Keratinocyte (primary cell): ENCODE measurements at regions not wholly inside any gene's neighbourhood (a gene's known extent, or its start where the extent isn't known, plus 50 kb on each side); places are given as distances from the start of the nearest gene placed in this dataset.

Experiments used
- DNase-seq: peaks from one replicate; pipeline ENCODE4 v3.0.0-alpha.2; 2011; ENCODE audit warnings: low read depth, missing footprints, low spot score
- FAIRE-seq: peaks from 2 replicates; lab custom pipeline; 2011; peaks lifted over from hg19 to GRCh38; lab: Jason Lieb, UNC
- H2AFZ ChIP-seq: 2 replicates; pipeline ENCODE4 v1.6.0; 2012; ENCODE audit warnings: low read length, control low read depth, inconsistent platforms; ENCODE audit not compliant: control insufficient read depth
- H3K27ac ChIP-seq: 2 replicates; pipeline ENCODE4 v1.5.1; 2011; ENCODE audit warnings: low read length; ENCODE audit not compliant: control insufficient read depth, insufficient read depth
- H3K27me3 ChIP-seq: 3 replicates; pipeline ENCODE4 v1.6.0; 2011; ENCODE audit warnings: low read length; ENCODE audit not compliant: control insufficient read depth, insufficient read depth; ENCODE audit errors: extremely low read depth
- H3K36me3 ChIP-seq, 2 experiments: 2 replicates in 1 of 2; 3 replicates in 1 of 2; pipeline ENCODE4 v1.5.1; 2011; ENCODE audit warnings: low read length in 2 of 2, mild to moderate bottlenecking in 1 of 2; ENCODE audit not compliant: control insufficient read depth in 2 of 2, insufficient read depth in 2 of 2; ENCODE audit errors: extremely low read depth in 1 of 2
- H3K4me1 ChIP-seq: 3 replicates; pipeline ENCODE4 v1.5.1; 2011; ENCODE audit warnings: low read length; ENCODE audit not compliant: control insufficient read depth, insufficient read depth; ENCODE audit errors: extremely low read depth
- H3K4me2 ChIP-seq: 3 replicates; pipeline ENCODE4 v1.6.0; 2011; ENCODE audit warnings: low read depth, low read length; ENCODE audit not compliant: control insufficient read depth, insufficient read depth; ENCODE audit errors: extremely low read depth
- H3K4me3 ChIP-seq, 3 experiments: fragments of 200-600 bp in 1 of 3; sonication (generic) in 1 of 3; 2 replicates in 2 of 3; 3 replicates in 1 of 3; pipeline ENCODE4 v1.5.1; 2011 to 2016; ENCODE audit warnings: low read length in 3 of 3, mild to moderate bottlenecking in 3 of 3, control low read depth in 2 of 3, inconsistent platforms in 1 of 3, low read depth in 1 of 3, mixed read lengths in 1 of 3, mixed run types in 1 of 3, moderate library complexity in 1 of 3; ENCODE audit not compliant: control insufficient read depth in 2 of 3, insufficient read depth in 2 of 3; ENCODE audit errors: extremely low read depth in 1 of 3
- H3K79me2 ChIP-seq: 2 replicates; pipeline ENCODE4 v1.6.0; 2012; ENCODE audit warnings: low read length; ENCODE audit not compliant: control insufficient read depth, insufficient read depth
- H3K9ac ChIP-seq: 3 replicates; pipeline ENCODE4 v1.6.0; 2011; ENCODE audit warnings: low read length; ENCODE audit not compliant: control insufficient read depth, insufficient read depth; ENCODE audit errors: extremely low read depth
- H3K9me1 ChIP-seq: 3 replicates; pipeline ENCODE4 v1.6.0; 2011; ENCODE audit warnings: low read length; ENCODE audit not compliant: control insufficient read depth, insufficient read depth; ENCODE audit errors: extremely low read depth
- H3K9me3 ChIP-seq: 2 replicates; pipeline ENCODE4 v1.5.1; 2012; ENCODE audit warnings: low read depth, low read length; ENCODE audit not compliant: control insufficient read depth
- H4K20me1 ChIP-seq: 3 replicates; pipeline ENCODE4 v1.6.0; 2011; ENCODE audit warnings: low read length; ENCODE audit not compliant: control insufficient read depth, insufficient read depth; ENCODE audit errors: extremely low read depth
- CTCF ChIP-seq, 3 experiments: IDR thresholded peaks in 1 of 3; conservative IDR thresholded peaks in 1 of 3; optimal IDR thresholded peaks in 1 of 3; 2 replicates in 2 of 3; 3 replicates in 1 of 3; pipeline versions ENCODE3 to v1.5.1; 2011; ENCODE audit warnings: low read length in 3 of 3, mild to moderate bottlenecking in 3 of 3, moderate library complexity in 2 of 3, control low read depth in 1 of 3, inconsistent platforms in 1 of 3; ENCODE audit not compliant: insufficient read depth in 2 of 3; ENCODE audit errors: extremely low read depth in 1 of 3
- EZH2 ChIP-seq: IDR thresholded peaks from one replicate; pipeline ENCODE4 v1.6.1; 2012; ENCODE audit warnings: inconsistent platforms, mild to moderate bottlenecking, low read length, moderate library complexity
- dilution Hi-C: fragments of 300-500 bp; cut with MboI; formaldehyde crosslinking; loops from one replicate; pipeline ENCODE4 v1.7.0; 2020; ENCODE audit warnings: low sequenced_read_pairs; ENCODE audit not compliant: extremely low pct_ligation_motif_present

- TF ChIP-seq CTCF (optimal IDR thresholded peaks at IDR 0.05 in 1 of 3, IDR thresholded peaks at IDR 0.05 in 1 of 3, conservative IDR thresholded peaks at IDR 0.05 in 1 of 3; ENCODE audit: extremely low read depth in 1 of 3, insufficient read depth in 2 of 3, low read length in 3 of 3) = no peak
- no peak for TF ChIP-seq EZH2
- no peaks in the 10 kb centered on the region for H3K9me1 ChIP-seq
- no peak for FAIRE-seq
Measured at GRCh38 chr1:178621822-178622221, 103.2 kb upstream of the RALGPS2 start.

GRCh38 chr1:178625695-178626094, 99.3 kb upstream of the RALGPS2 start:
- Histone ChIP-seq H2AFZ (no peak overlapping the region), H4K20me1 (no peaks in the 10 kb centered on the region), H3K4me2 (no peak overlapping the region), H3K4me3 (no peak overlapping the region), H3K79me2 (no peaks in the 10 kb centered on the region), H3K27me3 (no peaks in the 10 kb centered on the region), H3K9me3 (no peaks in the 10 kb centered on the region), H3K4me1 (no peaks in the 10 kb centered on the region), H3K9me1 (no peaks in the 10 kb centered on the region), H3K9ac (no peak overlapping the region), H3K27ac (no peak overlapping the region), H3K36me3 (no peaks in the 10 kb centered on the region)
- dilution Hi-C loops = no loop called here
- no peak for TF ChIP-seq CTCF (optimal IDR thresholded peaks at IDR 0.05 in 1 of 3, IDR thresholded peaks at IDR 0.05 in 1 of 3, conservative IDR thresholded peaks at IDR 0.05 in 1 of 3; ENCODE audit: extremely low read depth in 1 of 3, insufficient read depth in 2 of 3, low read length in 3 of 3)
- no peak for DNase-seq
- no peak for FAIRE-seq

More at GRCh38 chr1:178621822-178622221, 103.2 kb upstream of the RALGPS2 start:
- H4K20me1 ChIP-seq = no peaks in the 10 kb centered on the region
- H3K4me1 ChIP-seq = no peaks in the 10 kb centered on the region
- no peaks in the 10 kb centered on the region for H3K36me3 ChIP-seq
- no peak overlapping the region for H3K4me3 ChIP-seq
- H3K27me3 ChIP-seq = no peaks in the 10 kb centered on the region
- H3K4me2 ChIP-seq = no peak overlapping the region
- dilution Hi-C loops = no loop called here
- H3K9me3 ChIP-seq = no peaks in the 10 kb centered on the region
- no peak overlapping the region for H3K9ac ChIP-seq
- no peak overlapping the region for H3K27ac ChIP-seq
- H2AFZ ChIP-seq = no peak overlapping the region
- no peak for DNase-seq
- no peaks in the 10 kb centered on the region for H3K79me2 ChIP-seq
